PC-9 (cell line): ENCODE measurements at regions not wholly inside any gene's neighbourhood (a gene's known extent, or its start where the extent isn't known, plus 50 kb on each side); places are given as distances from the start of the nearest gene placed in this dataset.

ENCODE experiments used
- BruUV-seq: library from RNA; stranded (reverse); fragments of 400-500 nt; replicated peaks from 2 replicates; lab custom pipeline; 2021; lab: Mats Ljungman, UMichigan
- CTCF ChIA-PET: fragments of 300-600 bp; sonication (Branson Sonifier 250); formaldehyde crosslinking; loops from one replicate; lab custom pipeline; 2022; ENCODE audit warnings: antibody characterized with exemption; lab: Charles Lee
- POLR2A ChIA-PET: fragments of 300-600 bp; sonication (Branson Sonifier 250); formaldehyde crosslinking; loops from one replicate; lab custom pipeline; 2022; ENCODE audit warnings: antibody characterized with exemption; ENCODE audit not compliant: unreplicated experiment; lab: Charles Lee
- DNase-seq, 2 experiments: peaks; one replicate each; pipeline versions ENCODE4 v3.0.0 to v3.0.0-alpha.2; 2015 to 2022; ENCODE audit warnings: mixed read lengths in 1 of 2
- H2AFZ ChIP-seq: fragments of 200-600 bp; sonication (generic); 2 replicates; pipeline ENCODE4 v1.8.1; 2017; ENCODE audit warnings: antibody characterized with exemption
- H3F3A ChIP-seq: fragments of 200-600 bp; sonication (generic); 2 replicates; pipeline ENCODE4 v1.8.1; 2017; ENCODE audit warnings: antibody characterized with exemption, mild to moderate bottlenecking, low read depth; ENCODE audit not compliant: insufficient read depth
- H3K27ac ChIP-seq: fragments of 200-600 bp; sonication (generic); 2 replicates; pipeline ENCODE4 v1.6.1; 2016; ENCODE audit warnings: mixed run types
- H3K27me3 ChIP-seq: fragments of 200-600 bp; sonication (generic); 2 replicates; pipeline ENCODE4 v1.6.1; 2016; ENCODE audit warnings: low read depth, mixed run types; ENCODE audit not compliant: insufficient read depth
- H3K36me3 ChIP-seq: fragments of 200-600 bp; sonication (generic); 2 replicates; pipeline ENCODE4 v1.6.1; 2016; ENCODE audit warnings: low read depth, mixed run types
- H3K4me1 ChIP-seq: fragments of 200-600 bp; sonication (generic); replicated peaks from 2 replicates; pipeline ENCODE4 v1.6.1; 2016; ENCODE audit warnings: mixed run types; ENCODE audit not compliant: insufficient read depth
- H3K4me2 ChIP-seq: fragments of 200-600 bp; sonication (generic); 2 replicates; pipeline ENCODE4 v1.6.1; 2017; ENCODE audit warnings: mixed run types
- H3K4me3 ChIP-seq: fragments of 200-600 bp; sonication (generic); 2 replicates; pipeline ENCODE4 v1.6.1; 2016; ENCODE audit warnings: mixed run types
- H3K79me2 ChIP-seq: fragments of 200-600 bp; sonication (generic); 2 replicates; pipeline ENCODE4 v1.6.1; 2017; ENCODE audit warnings: low read depth, mixed run types
- H3K9me2 ChIP-seq: fragments of 200-600 bp; sonication (generic); 2 replicates; pipeline ENCODE4 v1.8.1; 2017; ENCODE audit warnings: mild to moderate bottlenecking; ENCODE audit not compliant: insufficient read depth
- H3K9me3 ChIP-seq: fragments of 200-600 bp; sonication (generic); 2 replicates; pipeline ENCODE4 v1.8.1; 2016; ENCODE audit warnings: low read depth; ENCODE audit not compliant: insufficient read depth
- H4K20me1 ChIP-seq: fragments of 200-600 bp; sonication (generic); 2 replicates; pipeline ENCODE4 v1.8.1; 2017; ENCODE audit not compliant: insufficient read depth
- CTCF ChIP-seq: fragments of 200-600 bp; sonication (generic); conservative IDR thresholded peaks from 2 replicates; pipeline ENCODE4 v1.6.1; 2017; ENCODE audit warnings: mixed run types, antibody characterized with exemption, mild to moderate bottlenecking, moderate library complexity
- EZH2 ChIP-seq: fragments of 200-600 bp; sonication (generic); IDR thresholded peaks from 2 replicates; pipeline ENCODE4 v1.8.0; 2017; ENCODE audit warnings: antibody characterized with exemption, low read depth
- intact Hi-C: fragments of 100-400 bp; cut with micrococcal nuclease; formaldehyde crosslinking; loops from one replicate; pipeline ENCODE4 v1.10.0; 2022; ENCODE audit not compliant: unreplicated experiment

- no TSS peak for BruUV-seq
Observed at GRCh38 chr7:106179256-106179655, 67.1 kb upstream of the SYPL1 start.

GRCh38 chr7:106178593-106179134 lies 66.6 kb upstream of the SYPL1 start:
- Histone ChIP-seq H3K9me3 (no peaks in the 10 kb centered on the region), H3K36me3 (no peaks in the 10 kb centered on the region), H3K9me2 (no peaks in the 10 kb centered on the region), H3F3A (no peaks in the 10 kb centered on the region), H3K4me1 (peaks cover 10% of the 10 kb centered on the region), H3K27ac (no peak overlapping the region), H2AFZ (no peak overlapping the region), H3K79me2 (no peaks in the 10 kb centered on the region), H3K4me2 (no peak overlapping the region), H4K20me1 (no peaks in the 10 kb centered on the region), H3K4me3 (no peak overlapping the region), H3K27me3 (no peaks in the 10 kb centered on the region)
- CTCF ChIA-PET, result interaction anchor here (0.6 to 2.7 kb wide), 5 partner anchors 38 to 1024 kb away, joined by 3 to 17 read pairs (median 5); no protein-coding TSS in a partner anchor
- POLR2A ChIA-PET, result interaction anchor here (0.6 to 0.8 kb wide), 3 partner anchors 106 to 1696 kb away, joined by 3 to 4 read pairs (median 3); partner anchors contain the start of gene NAMPT
- TF ChIP-seq CTCF (peak; percentile 59), EZH2 (no peak)
- DNase-seq, result peak; percentile 43 to 61
- intact Hi-C loops, result loop anchor here (1.0 to 10.0 kb wide), 10 partner anchors 84 to 1699 kb away; partner anchors contain the start of gene HBP1
- BruUV-seq, result no TSS peak

More at GRCh38 chr7:106179256-106179655, 67.1 kb upstream of the SYPL1 start:
- H3K4me3 ChIP-seq, result no peak overlapping the region
- no peaks in the 10 kb centered on the region for H3K9me3 ChIP-seq
- H3K9me2 ChIP-seq, result no peaks in the 10 kb centered on the region
- H3K4me2 ChIP-seq, result no peak overlapping the region
- H3K27me3 ChIP-seq, result no peaks in the 10 kb centered on the region
- H3K4me1 ChIP-seq, result peaks cover 10% of the 10 kb centered on the region
- no peaks in the 10 kb centered on the region for H3F3A ChIP-seq
- H3K27ac ChIP-seq, result no peak overlapping the region
- no peak for DNase-seq
- H3K36me3 ChIP-seq, result no peaks in the 10 kb centered on the region
- TF ChIP-seq EZH2 (no peak), CTCF (no peak)
- H2AFZ ChIP-seq, result no peak overlapping the region
- no peaks in the 10 kb centered on the region for H4K20me1 ChIP-seq
- ChIA-PET CTCF (interaction anchor here (0.6 to 2.7 kb wide), 6 partner anchors 37 to 1024 kb away, joined by 3 to 17 read pairs (median 4); no protein-coding TSS in a partner anchor), POLR2A (interaction anchor here (0.6 to 0.8 kb wide), 6 partner anchors 37 to 1696 kb away, joined by 3 to 6 read pairs (median 3); partner anchors contain the start of gene NAMPT)
- intact Hi-C loops, result loop anchor here (1.0 to 10.0 kb wide), 7 partner anchors 83 to 1698 kb away; partner anchors contain the start of gene HBP1
- H3K79me2 ChIP-seq, result no peaks in the 10 kb centered on the region

- no peak for DNase-seq
Observed at GRCh38 chr7:106177738-106178592, 65.9 kb upstream of the SYPL1 start.

More at GRCh38 chr7:106177738-106178592, 65.9 kb upstream of the SYPL1 start:
- Histone ChIP-seq H3K9me2 (no peaks in the 10 kb centered on the region), H3K36me3 (no peaks in the 10 kb centered on the region), H3K4me2 (no peak overlapping the region), H3K4me1 (peaks cover 10% of the 10 kb centered on the region), H3F3A (no peaks in the 10 kb centered on the region), H2AFZ (no peak overlapping the region), H3K79me2 (no peaks in the 10 kb centered on the region), H3K27me3 (no peaks in the 10 kb centered on the region), H3K27ac (no peak overlapping the region), H3K4me3 (no peak overlapping the region), H4K20me1 (no peaks in the 10 kb centered on the region), H3K9me3 (no peaks in the 10 kb centered on the region)
- TF ChIP-seq EZH2, result no peak
- TF ChIP-seq CTCF, result no peak
- no TSS peak for BruUV-seq
- intact Hi-C loops, result loop anchor here (1.0 to 10.0 kb wide), 10 partner anchors 84 to 1699 kb away; partner anchors contain the start of gene HBP1
- POLR2A ChIA-PET, result interaction anchor here (0.7 kb wide), 2 partner anchors 481 to 1164 kb away, joined by 3 to 4 read pairs; partner anchors contain the start of gene KMT2E
- CTCF ChIA-PET, result interaction anchor here (0.5 to 2.7 kb wide), 8 partner anchors 15 to 1968 kb away, joined by 3 to 19 read pairs (median 6); no protein-coding TSS in a partner anchor
